ENCODE measurements at regions not wholly inside any gene's neighbourhood (a gene's known extent, or its start where the extent isn't known, plus 50 kb on each side); places are given as distances from the start of the nearest gene placed in this dataset.

GRCh38 chr2:62344472-62344871, 148.6 kb downstream of the B3GNT2 start:
- no peaks in the 10 kb centered on the region for H3K36me3 ChIP-seq (ENCODE audit: control insufficient read depth, insufficient read depth, low read length)
- peak; percentile 76 for DNase-seq (ENCODE audit: extremely low read depth, insufficient read length)
- TF ChIP-seq, protein P1, sequence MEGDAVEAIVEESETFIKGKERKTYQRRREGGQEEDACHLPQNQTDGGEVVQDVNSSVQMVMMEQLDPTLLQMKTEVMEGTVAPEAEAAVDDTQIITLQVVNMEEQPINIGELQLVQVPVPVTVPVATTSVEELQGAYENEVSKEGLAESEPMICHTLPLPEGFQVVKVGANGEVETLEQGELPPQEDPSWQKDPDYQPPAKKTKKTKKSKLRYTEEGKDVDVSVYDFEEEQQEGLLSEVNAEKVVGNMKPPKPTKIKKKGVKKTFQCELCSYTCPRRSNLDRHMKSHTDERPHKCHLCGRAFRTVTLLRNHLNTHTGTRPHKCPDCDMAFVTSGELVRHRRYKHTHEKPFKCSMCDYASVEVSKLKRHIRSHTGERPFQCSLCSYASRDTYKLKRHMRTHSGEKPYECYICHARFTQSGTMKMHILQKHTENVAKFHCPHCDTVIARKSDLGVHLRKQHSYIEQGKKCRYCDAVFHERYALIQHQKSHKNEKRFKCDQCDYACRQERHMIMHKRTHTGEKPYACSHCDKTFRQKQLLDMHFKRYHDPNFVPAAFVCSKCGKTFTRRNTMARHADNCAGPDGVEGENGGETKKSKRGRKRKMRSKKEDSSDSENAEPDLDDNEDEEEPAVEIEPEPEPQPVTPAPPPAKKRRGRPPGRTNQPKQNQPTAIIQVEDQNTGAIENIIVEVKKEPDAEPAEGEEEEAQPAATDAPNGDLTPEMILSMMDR (IDR thresholded peaks at IDR 0.05; ENCODE audit: insufficient read depth, low read length, poor library complexity, severe bottlenecking), result no peak
- H3K27me3 ChIP-seq (replicated peaks; ENCODE audit: control insufficient read depth, insufficient read depth, low read length), result no peaks in the 10 kb centered on the region
- no peak overlapping the region for H3K4me3 ChIP-seq (replicated peaks; ENCODE audit: low read depth, low read length)

DNA sequence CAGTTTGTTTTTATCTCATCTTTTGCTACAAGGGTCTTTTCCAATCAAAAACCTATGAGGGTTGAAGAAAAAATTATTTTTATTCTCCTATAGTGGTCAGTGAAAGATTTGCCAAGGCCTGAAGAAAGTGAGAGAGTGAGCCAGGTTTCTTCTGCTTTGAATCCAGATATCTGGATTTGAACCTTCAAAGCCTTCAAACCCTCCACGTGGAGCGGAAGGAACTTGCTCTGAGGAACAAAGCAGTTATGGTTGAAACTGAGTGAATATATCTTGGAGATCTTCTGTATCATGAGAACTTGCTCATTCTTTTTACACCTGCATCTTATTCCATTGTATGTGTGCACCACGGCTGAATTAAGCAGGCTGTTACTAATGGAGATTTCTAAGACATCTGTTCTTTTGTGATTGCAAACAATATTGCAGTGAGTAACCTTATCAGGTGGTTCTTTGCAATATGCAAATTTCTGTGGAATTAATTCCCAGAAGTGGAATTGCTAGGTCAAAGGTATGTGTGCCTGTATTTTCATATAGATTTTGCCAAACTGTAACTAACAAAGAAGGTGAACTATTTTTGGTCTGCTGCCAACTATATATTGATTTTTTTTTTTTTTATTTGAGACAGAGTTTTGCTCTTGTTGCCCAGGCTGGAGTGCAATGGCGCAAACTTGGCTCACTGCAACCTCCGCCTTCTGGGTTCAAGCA, 147.9 kb downstream of the B3GNT2 start:
- Histone ChIP-seq H3K4me3 (replicated peaks; ENCODE audit: low read depth, low read length) (no peak overlapping the region), H3K36me3 (ENCODE audit: control insufficient read depth, insufficient read depth, low read length) (no peaks in the 10 kb centered on the region), H3K27me3 (replicated peaks; ENCODE audit: control insufficient read depth, insufficient read depth, low read length) (no peaks in the 10 kb centered on the region)
- TF ChIP-seq, protein P1 (IDR thresholded peaks at IDR 0.05; ENCODE audit: insufficient read depth, low read length, poor library complexity, severe bottlenecking), result no peak
- DNase-seq (ENCODE audit: extremely low read depth, insufficient read length), result no peak

- TF ChIP-seq, protein P1 (IDR thresholded peaks at IDR 0.05; ENCODE audit: insufficient read depth, low read length, poor library complexity, severe bottlenecking), result no peak
- Histone ChIP-seq H3K4me3 (replicated peaks; ENCODE audit: low read depth, low read length) (no peak overlapping the region), H3K27me3 (replicated peaks; ENCODE audit: control insufficient read depth, insufficient read depth, low read length) (no peaks in the 10 kb centered on the region), H3K36me3 (ENCODE audit: control insufficient read depth, insufficient read depth, low read length) (no peaks in the 10 kb centered on the region)
- DNase-seq (ENCODE audit: extremely low read depth, insufficient read length), result no peak
Measured at GRCh38 chr2:62343206-62343605, 147.3 kb downstream of the B3GNT2 start.

GRCh38 chr2:62340994-62341484, 145.1 kb downstream of the B3GNT2 start:
- H3K27me3 ChIP-seq (replicated peaks; ENCODE audit: control insufficient read depth, insufficient read depth, low read length), result no peaks in the 10 kb centered on the region
- TF ChIP-seq, protein P1 (IDR thresholded peaks at IDR 0.05; ENCODE audit: insufficient read depth, low read length, poor library complexity, severe bottlenecking), result no peak
- DNase-seq (ENCODE audit: extremely low read depth, insufficient read length), result peak; percentile 40
- H3K36me3 ChIP-seq (ENCODE audit: control insufficient read depth, insufficient read depth, low read length), result no peaks in the 10 kb centered on the region
- H3K4me3 ChIP-seq (replicated peaks; ENCODE audit: low read depth, low read length), result no peak overlapping the region

GRCh38 chr2:62339837-62340236, 143.9 kb downstream of the B3GNT2 start:
- Histone ChIP-seq H3K27me3 (replicated peaks; ENCODE audit: control insufficient read depth, insufficient read depth, low read length) (no peaks in the 10 kb centered on the region), H3K36me3 (ENCODE audit: control insufficient read depth, insufficient read depth, low read length) (no peaks in the 10 kb centered on the region), H3K4me3 (replicated peaks; ENCODE audit: low read depth, low read length) (no peak overlapping the region)
- TF ChIP-seq, protein P1 (IDR thresholded peaks at IDR 0.05; ENCODE audit: insufficient read depth, low read length, poor library complexity, severe bottlenecking), result no peak
- DNase-seq (ENCODE audit: extremely low read depth, insufficient read length), result no peak

All from GM06990 (cell line).